ENCODE measurements at regions not wholly inside any gene's neighbourhood (a gene's known extent, or its start where the extent isn't known, plus 50 kb on each side); places are given as distances from the start of the nearest gene placed in this dataset.

- no peak for DNase-seq
- no peak for TF ChIP-seq POLR2A (IDR thresholded peaks at IDR 0.05; ENCODE audit: low read length)
- TF ChIP-seq GATA1 (IDR thresholded peaks at IDR 0.05; ENCODE audit: low read depth, low read length): no peak
Measured at GRCh38 chr1:4084896-4085295, 184.8 kb upstream of the C1orf174 start.

GRCh38 chr1:4085546-4085945 is 185.5 kb upstream of the C1orf174 start:
- DNase-seq: no peak
- no peak for TF ChIP-seq POLR2A (IDR thresholded peaks at IDR 0.05; ENCODE audit: low read length)
- TF ChIP-seq GATA1 (IDR thresholded peaks at IDR 0.05; ENCODE audit: low read depth, low read length): no peak

DNA sequence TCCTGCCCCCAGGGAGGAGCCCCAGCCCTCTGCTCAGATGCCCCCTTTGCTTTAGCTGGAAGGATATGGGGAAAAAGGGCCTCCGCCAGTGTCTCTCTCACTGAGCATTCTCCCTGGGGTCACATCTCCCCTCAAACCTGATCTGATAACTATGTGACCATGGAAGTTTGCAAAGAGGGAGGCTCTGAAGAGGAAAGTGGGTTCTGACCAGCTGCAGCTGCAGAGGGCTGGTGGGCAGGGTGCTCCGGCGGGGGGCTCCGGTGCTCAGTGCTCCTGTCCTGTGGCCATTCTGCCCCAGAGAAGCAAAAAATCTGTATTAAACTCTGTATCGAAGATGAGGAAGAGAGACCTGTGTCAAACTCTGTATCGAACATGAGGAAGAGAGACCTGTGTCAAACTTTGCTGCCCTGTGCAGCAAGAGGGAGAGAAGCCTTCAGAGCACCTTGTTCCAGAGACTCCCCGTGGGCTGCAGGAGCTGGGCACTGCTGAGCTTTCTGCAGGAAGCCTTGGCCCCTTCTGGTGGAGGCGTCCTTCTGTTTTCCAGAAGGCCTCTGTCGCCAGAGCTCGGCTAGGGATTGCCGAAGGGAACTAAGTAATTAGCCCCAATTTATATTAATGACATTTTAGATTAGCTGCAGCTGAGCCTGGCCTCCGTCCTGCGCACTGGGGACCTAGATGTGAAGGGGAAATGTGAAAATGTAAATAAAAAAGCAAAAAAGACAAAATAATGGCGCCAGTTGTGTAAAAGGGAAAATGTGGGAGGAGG is 186.2 kb upstream of the C1orf174 start:
- DNase-seq: no peak
- TF ChIP-seq POLR2A (IDR thresholded peaks at IDR 0.05; ENCODE audit: low read length) (no peak), GATA1 (IDR thresholded peaks at IDR 0.05; ENCODE audit: low read depth, low read length) (no peak)

GRCh38 chr1:4086921-4087320 is 186.8 kb upstream of the C1orf174 start:
- DNase-seq: no peak
- TF ChIP-seq GATA1 (IDR thresholded peaks at IDR 0.05; ENCODE audit: low read depth, low read length) (no peak), POLR2A (IDR thresholded peaks at IDR 0.05; ENCODE audit: low read length) (no peak)

DNA sequence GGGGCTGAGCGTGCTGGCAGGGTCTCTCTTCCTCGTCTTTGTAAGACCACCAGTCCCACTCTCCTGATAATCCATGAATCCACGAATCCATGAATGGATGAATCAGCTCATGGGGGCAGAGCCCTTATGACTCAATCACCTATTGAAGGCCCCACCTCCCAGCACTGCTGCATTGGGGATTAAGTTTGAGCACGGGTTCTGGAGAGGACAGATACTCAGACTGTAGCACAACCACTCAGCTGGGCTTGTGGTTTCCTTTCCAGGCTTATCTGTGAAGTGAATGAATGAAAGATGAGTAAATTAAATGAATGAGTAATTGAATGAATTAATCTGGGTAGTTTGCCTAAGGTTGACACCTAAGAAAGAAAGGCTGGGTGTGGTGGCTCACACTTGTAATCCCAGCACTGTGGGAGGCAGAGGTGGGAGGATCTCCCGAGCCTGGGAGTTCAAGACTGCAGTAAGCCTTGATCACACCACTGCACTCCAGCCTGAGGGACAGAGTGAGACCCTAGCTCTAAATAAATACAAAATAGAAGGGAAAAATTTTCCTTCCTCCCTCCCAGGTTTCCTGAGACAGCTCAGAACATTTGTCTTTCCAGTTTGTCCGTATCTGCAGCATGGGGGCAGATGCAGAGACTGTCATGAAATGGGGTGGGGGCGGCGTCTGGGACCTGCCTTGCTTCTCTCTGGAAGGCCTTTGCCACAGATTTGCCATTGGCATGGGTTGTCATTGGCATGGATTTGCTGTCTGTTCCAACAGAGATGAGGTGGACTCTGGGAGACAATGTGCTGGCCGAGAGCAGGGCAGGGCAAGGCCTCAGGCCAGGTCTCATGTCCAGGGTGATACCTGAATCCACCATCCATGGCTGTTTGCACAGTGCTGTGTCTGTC is 187.7 kb upstream of the C1orf174 start:
- TF ChIP-seq POLR2A (IDR thresholded peaks at IDR 0.05; ENCODE audit: low read length) (no peak), GATA1 (IDR thresholded peaks at IDR 0.05; ENCODE audit: low read depth, low read length) (no peak)
- DNase-seq: no peak

GRCh38 chr1:4088676-4089075 is 188.6 kb upstream of the C1orf174 start:
- DNase-seq: no peak
- TF ChIP-seq GATA1 (IDR thresholded peaks at IDR 0.05; ENCODE audit: low read depth, low read length): no peak
- no peak for TF ChIP-seq POLR2A (IDR thresholded peaks at IDR 0.05; ENCODE audit: low read length)

DNA sequence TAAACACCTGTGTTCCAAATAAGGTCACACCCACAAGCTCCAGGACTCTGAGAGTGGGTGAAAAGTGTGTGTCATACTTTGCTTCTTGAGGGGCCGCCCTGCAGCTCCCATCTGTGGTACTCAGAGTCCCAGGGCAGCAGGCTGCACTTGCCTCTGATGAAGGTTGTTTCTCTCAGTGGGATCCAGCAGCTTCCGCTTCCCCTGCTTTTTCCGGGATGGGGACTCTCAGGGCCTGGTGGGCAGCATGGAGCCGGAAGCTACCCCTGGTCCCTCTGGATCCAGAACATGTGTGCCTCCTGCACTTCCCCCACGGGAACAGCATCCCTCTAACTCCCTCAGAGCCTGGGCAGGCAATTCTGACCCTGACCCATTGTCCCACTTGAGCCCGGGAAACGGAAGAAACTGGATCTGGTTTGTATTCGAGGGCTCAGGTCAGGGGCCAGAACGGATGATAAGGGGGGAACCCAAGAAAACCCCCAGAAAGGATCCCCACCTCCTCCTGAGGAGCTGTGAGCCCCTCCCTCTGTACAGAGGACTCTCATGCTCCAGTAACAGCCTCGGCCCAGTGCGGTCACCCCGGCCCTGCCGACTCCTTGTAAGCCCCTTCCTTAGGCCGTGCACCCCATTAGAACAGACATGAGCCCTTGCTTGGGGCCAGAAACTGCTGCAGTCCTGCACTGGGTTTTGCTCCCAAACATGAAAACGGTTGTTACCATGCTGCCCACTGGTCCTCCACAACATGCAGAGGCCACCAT is 189.5 kb upstream of the C1orf174 start:
- no peak for TF ChIP-seq GATA1 (IDR thresholded peaks at IDR 0.05; ENCODE audit: low read depth, low read length)
- TF ChIP-seq POLR2A (IDR thresholded peaks at IDR 0.05; ENCODE audit: low read length): no peak
- no peak for DNase-seq

DNA sequence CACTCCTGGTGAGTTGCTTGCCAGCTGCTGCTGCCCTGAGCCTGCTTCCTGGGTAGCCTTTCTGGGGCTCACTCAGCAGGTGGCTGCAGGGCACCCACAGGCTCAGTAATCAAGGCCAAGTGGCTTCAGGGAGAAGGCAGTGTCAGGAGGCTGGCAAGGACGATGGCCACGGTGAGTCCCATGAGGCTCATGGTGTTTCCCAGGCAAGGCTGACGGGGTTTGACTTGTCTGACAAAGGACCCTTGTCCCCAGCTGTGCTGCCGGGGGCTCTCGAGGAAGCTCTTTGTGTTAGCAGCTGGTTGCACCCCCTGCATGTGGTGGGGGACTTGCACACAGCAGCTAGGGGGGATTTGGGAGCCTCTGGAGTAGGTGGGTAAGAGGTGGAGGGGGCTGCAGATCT is 190.5 kb upstream of the C1orf174 start:
- no peak for TF ChIP-seq GATA1 (IDR thresholded peaks at IDR 0.05; ENCODE audit: low read depth, low read length)
- no peak for TF ChIP-seq POLR2A (IDR thresholded peaks at IDR 0.05; ENCODE audit: low read length)
- DNase-seq: no peak

GRCh38 chr1:4090976-4091660 is 191.0 kb upstream of the C1orf174 start:
- TF ChIP-seq GATA1 (IDR thresholded peaks at IDR 0.05; ENCODE audit: low read depth, low read length): no peak
- no peak for TF ChIP-seq POLR2A (IDR thresholded peaks at IDR 0.05; ENCODE audit: low read length)

GRCh38 chr1:4091996-4092395 is 191.9 kb upstream of the C1orf174 start:
- DNase-seq: no peak
- TF ChIP-seq POLR2A (IDR thresholded peaks at IDR 0.05; ENCODE audit: low read length): no peak
- no peak for TF ChIP-seq GATA1 (IDR thresholded peaks at IDR 0.05; ENCODE audit: low read depth, low read length)

More at GRCh38 chr1:4090976-4091660, 191.0 kb upstream of the C1orf174 start:
- DNase-seq: no peak

GRCh38 chr1:4093856-4094565 is 193.9 kb upstream of the C1orf174 start:
- no peak for TF ChIP-seq POLR2A (IDR thresholded peaks at IDR 0.05; ENCODE audit: low read length)
- no peak for TF ChIP-seq GATA1 (IDR thresholded peaks at IDR 0.05; ENCODE audit: low read depth, low read length)
- no peak for DNase-seq

- no peak for DNase-seq
- TF ChIP-seq GATA1 (IDR thresholded peaks at IDR 0.05; ENCODE audit: low read depth, low read length) (no peak), POLR2A (IDR thresholded peaks at IDR 0.05; ENCODE audit: low read length) (no peak)
Measured at GRCh38 chr1:4095433-4095971, 195.4 kb upstream of the C1orf174 start.

Data from erythroblast (primary cell).